Heart left ventricle (tissue), 13 donors: ENCODE measurements at regions not wholly inside any gene's neighbourhood (a gene's known extent, or its start where the extent isn't known, plus 50 kb on each side); places are given as distances from the start of the nearest gene placed in this dataset.

ENCODE experiments used
- POLR2A ChIP-seq, 2 donors: fragments of 450-650 bp; IDR thresholded peaks; one replicate each; pipeline ENCODE4 v1.6.1; 2017; ENCODE audit warnings: antibody characterized with exemption in 2 of 2, mild to moderate bottlenecking in 2 of 2, moderate library complexity in 2 of 2
- TF ChIP-seq, protein P1 (sequence below), 12 donors: fragments of 200-600 bp; sonication (generic) in 4 of 12; IDR thresholded peaks; one replicate each; pipeline versions ENCODE4 v1.5.0 to v1.8.0; 2018 to 2022; ENCODE audit warnings: antibody characterized with exemption in 12 of 12, mild to moderate bottlenecking in 5 of 12
- donor health status: ischemic (EF 13 %, LVEDD 7.1; RV severe dilation, severe dysfunction).
- donor health status: DM: no; HTN: yes; CAD: no.
- donor health status: DM: no; HTN: no; CAD: no.
- donor health status: ischemic (EF 25% LVEDD 6.9; RV normal size, moderate dysfunction).
- donor health status: ischemic (EF 25% LVEDD 5.7; RV mildly dilated, moderate dysfunction).
- donor health status: ischemic (EF 35%, LVEDD 5.7; RV mildly dilated, moderate dysfunction).
- donor health status: nonischemic (EF 11% LVEDD 7.7; RV severe dilation, severe dysfunction).
- donor health status: DM: yes; HTN: yes; CAD: no.
- donor health status: PGD.
- donor health status: ischemic (EF 29% LVEDD 5.4; RV normal size, mild dysfunction).
- donor health status: nonischemic (EF 23%, LVEDD 6.1; RV moderate dilation, normal function).

DNA sequence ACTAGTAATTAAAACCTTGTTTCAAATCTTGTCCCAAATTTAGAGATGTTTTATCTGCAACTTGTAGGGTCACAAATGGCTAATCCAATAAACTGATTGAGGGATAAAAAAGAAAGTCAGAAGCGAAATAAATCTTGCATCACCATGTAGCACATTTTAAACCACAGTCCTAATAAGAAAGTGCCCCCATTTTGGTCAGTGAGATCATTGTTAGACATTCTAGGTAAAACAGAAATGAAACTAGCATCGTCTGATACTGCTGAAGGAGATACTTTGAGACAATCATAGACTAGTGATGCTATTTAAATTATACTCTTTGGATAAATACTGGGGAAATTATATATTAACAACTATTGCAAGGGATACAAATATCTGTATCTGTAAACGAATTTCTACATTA is 247.9 kb downstream of the AMY1C start:
- no peak for TF ChIP-seq POLR2A (IDR thresholded peaks at IDR 0.05)
- TF ChIP-seq, protein P1, sequence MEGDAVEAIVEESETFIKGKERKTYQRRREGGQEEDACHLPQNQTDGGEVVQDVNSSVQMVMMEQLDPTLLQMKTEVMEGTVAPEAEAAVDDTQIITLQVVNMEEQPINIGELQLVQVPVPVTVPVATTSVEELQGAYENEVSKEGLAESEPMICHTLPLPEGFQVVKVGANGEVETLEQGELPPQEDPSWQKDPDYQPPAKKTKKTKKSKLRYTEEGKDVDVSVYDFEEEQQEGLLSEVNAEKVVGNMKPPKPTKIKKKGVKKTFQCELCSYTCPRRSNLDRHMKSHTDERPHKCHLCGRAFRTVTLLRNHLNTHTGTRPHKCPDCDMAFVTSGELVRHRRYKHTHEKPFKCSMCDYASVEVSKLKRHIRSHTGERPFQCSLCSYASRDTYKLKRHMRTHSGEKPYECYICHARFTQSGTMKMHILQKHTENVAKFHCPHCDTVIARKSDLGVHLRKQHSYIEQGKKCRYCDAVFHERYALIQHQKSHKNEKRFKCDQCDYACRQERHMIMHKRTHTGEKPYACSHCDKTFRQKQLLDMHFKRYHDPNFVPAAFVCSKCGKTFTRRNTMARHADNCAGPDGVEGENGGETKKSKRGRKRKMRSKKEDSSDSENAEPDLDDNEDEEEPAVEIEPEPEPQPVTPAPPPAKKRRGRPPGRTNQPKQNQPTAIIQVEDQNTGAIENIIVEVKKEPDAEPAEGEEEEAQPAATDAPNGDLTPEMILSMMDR (IDR thresholded peaks at IDR 0.05), result no peak
